ENCODE measurements at regions not wholly inside any gene's neighbourhood (a gene's known extent, or its start where the extent isn't known, plus 50 kb on each side); places are given as distances from the start of the nearest gene placed in this dataset.

DNA sequence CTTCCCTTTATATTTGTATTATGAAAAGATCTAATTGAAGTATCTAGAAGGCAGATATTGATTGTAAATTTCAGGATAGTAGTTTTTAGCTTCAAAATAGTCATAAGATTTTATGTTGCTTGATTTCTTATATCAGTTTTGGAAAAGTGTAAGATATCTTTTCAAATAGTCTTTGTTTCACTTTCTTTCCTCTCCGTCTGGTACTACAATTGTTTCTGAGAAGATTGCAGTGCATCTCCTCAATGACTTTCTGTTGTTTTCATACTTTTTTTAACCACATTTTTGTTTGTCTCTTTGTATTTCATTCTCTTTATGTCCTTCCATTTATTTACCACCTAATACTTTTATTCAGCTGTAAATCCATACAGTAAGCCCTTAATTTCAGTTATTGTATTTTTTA lies 964.6 kb upstream of the B3GALT2 start:
- ATAC-seq (ENCODE audit: insufficient read depth, low read depth) (no peak), DNase-seq (no peak)
- Histone ChIP-seq H3K36me3 (ENCODE audit: insufficient read depth, low read length) (no peaks in the 10 kb centered on the region), H2AFZ (ENCODE audit: low read depth, low read length) (no peak overlapping the region), H3K4me2 (ENCODE audit: insufficient read depth, low read length) (no peak overlapping the region), H3K27ac (ENCODE audit: low read length) (no peak overlapping the region), H3K9me3 (ENCODE audit: insufficient read depth, low read length, severe bottlenecking) (no peaks in the 10 kb centered on the region), H3K4me1 (ENCODE audit: insufficient read depth, low read length) (no peaks in the 10 kb centered on the region), H3K79me2 (ENCODE audit: insufficient read depth, low read length) (no peaks in the 10 kb centered on the region), H4K20me1 (ENCODE audit: insufficient read depth, low read length) (no peaks in the 10 kb centered on the region), H3K4me3 (ENCODE audit: low read depth in 1 of 2, low read length in 2 of 2) (no peak overlapping the region), H3K27me3 (ENCODE audit: insufficient read depth, low read length, poor library complexity) (no peaks in the 10 kb centered on the region), H3K9ac (ENCODE audit: low read depth, low read length) (no peak overlapping the region)
- TF ChIP-seq, protein P1, sequence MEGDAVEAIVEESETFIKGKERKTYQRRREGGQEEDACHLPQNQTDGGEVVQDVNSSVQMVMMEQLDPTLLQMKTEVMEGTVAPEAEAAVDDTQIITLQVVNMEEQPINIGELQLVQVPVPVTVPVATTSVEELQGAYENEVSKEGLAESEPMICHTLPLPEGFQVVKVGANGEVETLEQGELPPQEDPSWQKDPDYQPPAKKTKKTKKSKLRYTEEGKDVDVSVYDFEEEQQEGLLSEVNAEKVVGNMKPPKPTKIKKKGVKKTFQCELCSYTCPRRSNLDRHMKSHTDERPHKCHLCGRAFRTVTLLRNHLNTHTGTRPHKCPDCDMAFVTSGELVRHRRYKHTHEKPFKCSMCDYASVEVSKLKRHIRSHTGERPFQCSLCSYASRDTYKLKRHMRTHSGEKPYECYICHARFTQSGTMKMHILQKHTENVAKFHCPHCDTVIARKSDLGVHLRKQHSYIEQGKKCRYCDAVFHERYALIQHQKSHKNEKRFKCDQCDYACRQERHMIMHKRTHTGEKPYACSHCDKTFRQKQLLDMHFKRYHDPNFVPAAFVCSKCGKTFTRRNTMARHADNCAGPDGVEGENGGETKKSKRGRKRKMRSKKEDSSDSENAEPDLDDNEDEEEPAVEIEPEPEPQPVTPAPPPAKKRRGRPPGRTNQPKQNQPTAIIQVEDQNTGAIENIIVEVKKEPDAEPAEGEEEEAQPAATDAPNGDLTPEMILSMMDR (IDR thresholded peaks at IDR 0.05; ENCODE audit: borderline replicate concordance, extremely low read depth, low read length, poor library complexity, severe bottlenecking): no peak
- no peak for TF ChIP-seq EZH2 (IDR thresholded peaks at IDR 0.05; ENCODE audit: borderline replicate concordance, low read depth, low read length, severe bottlenecking)

DNA sequence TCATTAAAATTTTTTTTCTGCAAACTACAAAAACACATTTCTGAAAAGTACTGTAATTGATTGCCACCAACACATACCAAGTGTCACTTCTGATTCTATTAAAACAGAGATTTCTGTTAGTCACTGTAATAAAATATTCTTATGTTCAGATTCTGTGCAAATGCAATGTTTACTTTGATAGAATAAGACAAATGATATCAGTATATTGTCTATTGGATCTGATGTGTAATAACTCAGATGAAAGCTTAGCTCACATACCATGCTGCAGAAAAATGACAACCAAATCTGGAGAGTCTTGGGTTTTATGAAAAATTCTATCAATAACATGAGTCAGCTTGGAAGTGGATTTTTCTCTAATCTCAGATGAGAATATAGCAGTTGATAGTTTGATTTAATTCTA lies 963.8 kb upstream of the B3GALT2 start:
- Histone ChIP-seq H3K36me3 (ENCODE audit: insufficient read depth, low read length) (no peaks in the 10 kb centered on the region), H3K4me1 (ENCODE audit: insufficient read depth, low read length) (no peaks in the 10 kb centered on the region), H3K9ac (ENCODE audit: low read depth, low read length) (no peak overlapping the region), H3K27me3 (ENCODE audit: insufficient read depth, low read length, poor library complexity) (no peaks in the 10 kb centered on the region), H3K27ac (ENCODE audit: low read length) (no peak overlapping the region), H3K79me2 (ENCODE audit: insufficient read depth, low read length) (no peaks in the 10 kb centered on the region), H2AFZ (ENCODE audit: low read depth, low read length) (no peak overlapping the region), H3K4me3 (ENCODE audit: low read depth in 1 of 2, low read length in 2 of 2) (no peak overlapping the region), H4K20me1 (ENCODE audit: insufficient read depth, low read length) (no peaks in the 10 kb centered on the region), H3K4me2 (ENCODE audit: insufficient read depth, low read length) (no peak overlapping the region), H3K9me3 (ENCODE audit: insufficient read depth, low read length, severe bottlenecking) (no peaks in the 10 kb centered on the region)
- ATAC-seq (ENCODE audit: insufficient read depth, low read depth): no peak
- DNase-seq: no peak
- no peak for TF ChIP-seq EZH2 (IDR thresholded peaks at IDR 0.05; ENCODE audit: borderline replicate concordance, low read depth, low read length, severe bottlenecking)
- TF ChIP-seq, protein P1 (IDR thresholded peaks at IDR 0.05; ENCODE audit: borderline replicate concordance, extremely low read depth, low read length, poor library complexity, severe bottlenecking): no peak

DNA sequence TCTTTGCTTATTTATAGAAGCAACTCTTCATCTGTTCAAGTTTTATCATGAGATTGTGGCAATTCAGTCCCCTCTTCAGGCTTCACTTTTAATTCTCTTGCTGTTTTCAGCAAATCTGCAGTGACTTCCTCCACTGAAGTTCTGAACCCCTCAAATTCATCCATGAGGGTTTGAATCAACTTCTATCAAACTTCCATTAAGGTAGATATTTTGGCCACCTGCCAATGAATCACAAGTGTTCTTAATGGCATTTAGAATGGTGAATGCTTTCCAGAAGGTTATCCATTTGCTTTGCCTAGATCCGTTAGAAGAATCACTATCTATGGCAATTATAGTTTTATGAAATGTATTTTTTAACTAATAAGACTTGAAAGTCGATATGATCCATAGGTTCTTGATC lies 946.7 kb upstream of the B3GALT2 start:
- Histone ChIP-seq H3K4me2 (ENCODE audit: insufficient read depth, low read length) (no peak overlapping the region), H3K36me3 (ENCODE audit: insufficient read depth, low read length) (no peaks in the 10 kb centered on the region), H3K27ac (ENCODE audit: low read length) (no peak overlapping the region), H3K79me2 (ENCODE audit: insufficient read depth, low read length) (no peaks in the 10 kb centered on the region), H3K4me1 (ENCODE audit: insufficient read depth, low read length) (no peaks in the 10 kb centered on the region), H3K27me3 (ENCODE audit: insufficient read depth, low read length, poor library complexity) (no peaks in the 10 kb centered on the region), H2AFZ (ENCODE audit: low read depth, low read length) (no peak overlapping the region), H3K9me3 (ENCODE audit: insufficient read depth, low read length, severe bottlenecking) (no peaks in the 10 kb centered on the region), H3K9ac (ENCODE audit: low read depth, low read length) (no peak overlapping the region), H4K20me1 (ENCODE audit: insufficient read depth, low read length) (no peaks in the 10 kb centered on the region), H3K4me3 (ENCODE audit: low read depth in 1 of 2, low read length in 2 of 2) (no peak overlapping the region)
- DNase-seq: no peak
- TF ChIP-seq, protein P1 (IDR thresholded peaks at IDR 0.05; ENCODE audit: borderline replicate concordance, extremely low read depth, low read length, poor library complexity, severe bottlenecking): no peak
- TF ChIP-seq EZH2 (IDR thresholded peaks at IDR 0.05; ENCODE audit: borderline replicate concordance, low read depth, low read length, severe bottlenecking): no peak
- no peak for ATAC-seq (ENCODE audit: insufficient read depth, low read depth)

DNA sequence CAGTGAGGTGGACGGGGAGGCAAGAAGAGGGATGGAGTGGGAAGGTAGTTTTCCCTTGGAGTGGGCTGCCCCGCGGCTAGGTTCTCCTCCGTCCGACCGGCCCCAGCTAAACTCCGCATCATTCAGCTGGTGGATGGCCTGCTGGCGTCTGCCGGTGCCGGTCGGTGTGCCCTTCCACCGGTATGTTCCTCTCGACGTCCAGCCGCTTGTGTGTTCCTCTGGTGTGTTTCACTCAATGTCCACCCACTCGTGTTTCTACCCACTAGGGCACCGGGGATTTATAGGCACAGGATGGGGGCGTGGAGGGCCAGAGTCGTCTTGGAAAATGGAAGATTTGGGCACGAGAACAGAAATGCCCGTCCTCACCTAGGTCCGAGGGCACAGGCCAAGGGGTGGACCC lies 931.7 kb upstream of the B3GALT2 start:
- Histone ChIP-seq H3K4me2 (ENCODE audit: insufficient read depth, low read length) (no peak overlapping the region), H3K27me3 (ENCODE audit: insufficient read depth, low read length, poor library complexity) (no peaks in the 10 kb centered on the region), H3K9me3 (ENCODE audit: insufficient read depth, low read length, severe bottlenecking) (no peaks in the 10 kb centered on the region), H4K20me1 (ENCODE audit: insufficient read depth, low read length) (no peaks in the 10 kb centered on the region), H3K36me3 (ENCODE audit: insufficient read depth, low read length) (no peaks in the 10 kb centered on the region), H3K27ac (ENCODE audit: low read length) (no peak overlapping the region), H3K79me2 (ENCODE audit: insufficient read depth, low read length) (no peaks in the 10 kb centered on the region), H3K4me3 (ENCODE audit: low read depth in 1 of 2, low read length in 2 of 2) (no peak overlapping the region), H2AFZ (ENCODE audit: low read depth, low read length) (no peak overlapping the region), H3K4me1 (ENCODE audit: insufficient read depth, low read length) (no peaks in the 10 kb centered on the region), H3K9ac (ENCODE audit: low read depth, low read length) (no peak overlapping the region)
- ATAC-seq (ENCODE audit: insufficient read depth, low read depth): no peak
- DNase-seq: no peak
- TF ChIP-seq EZH2 (IDR thresholded peaks at IDR 0.05; ENCODE audit: borderline replicate concordance, low read depth, low read length, severe bottlenecking): no peak
- TF ChIP-seq, protein P1 (IDR thresholded peaks at IDR 0.05; ENCODE audit: borderline replicate concordance, extremely low read depth, low read length, poor library complexity, severe bottlenecking): no peak
